ENCODE measurements at regions not wholly inside any gene's neighbourhood (a gene's known extent, or its start where the extent isn't known, plus 50 kb on each side); places are given as distances from the start of the nearest gene placed in this dataset.

GRCh38 chr12:85603556-85603955 is 232.7 kb downstream of the RASSF9 start:
- TF ChIP-seq RELA (CRISPR knock-in tag; IDR thresholded peaks at IDR 0.05), result no peak
- no peak for TF ChIP-seq REXO4 (CRISPR knock-in tag; IDR thresholded peaks at IDR 0.05; ENCODE audit: borderline replicate concordance)
- no peak for TF ChIP-seq ZNF780A (CRISPR knock-in tag; IDR thresholded peaks at IDR 0.05)
- no peak for TF ChIP-seq HNRNPH1 (optimal IDR thresholded peaks at IDR 0.05; ENCODE audit: low read depth, low read length)
- TF ChIP-seq JDP2 (CRISPR knock-in tag; IDR thresholded peaks at IDR 0.05; ENCODE audit: borderline replicate concordance), result no peak
- no peak for TF ChIP-seq EP300 (IDR thresholded peaks at IDR 0.05; ENCODE audit: low read depth in 2 of 2, low read length in 2 of 2)
- TF ChIP-seq EP300 (CRISPR knock-in tag; IDR thresholded peaks at IDR 0.05; ENCODE audit: borderline replicate concordance), result no peak
- TF ChIP-seq EED (CRISPR knock-in tag; IDR thresholded peaks at IDR 0.05), result no peak
- TF ChIP-seq, protein P1, sequence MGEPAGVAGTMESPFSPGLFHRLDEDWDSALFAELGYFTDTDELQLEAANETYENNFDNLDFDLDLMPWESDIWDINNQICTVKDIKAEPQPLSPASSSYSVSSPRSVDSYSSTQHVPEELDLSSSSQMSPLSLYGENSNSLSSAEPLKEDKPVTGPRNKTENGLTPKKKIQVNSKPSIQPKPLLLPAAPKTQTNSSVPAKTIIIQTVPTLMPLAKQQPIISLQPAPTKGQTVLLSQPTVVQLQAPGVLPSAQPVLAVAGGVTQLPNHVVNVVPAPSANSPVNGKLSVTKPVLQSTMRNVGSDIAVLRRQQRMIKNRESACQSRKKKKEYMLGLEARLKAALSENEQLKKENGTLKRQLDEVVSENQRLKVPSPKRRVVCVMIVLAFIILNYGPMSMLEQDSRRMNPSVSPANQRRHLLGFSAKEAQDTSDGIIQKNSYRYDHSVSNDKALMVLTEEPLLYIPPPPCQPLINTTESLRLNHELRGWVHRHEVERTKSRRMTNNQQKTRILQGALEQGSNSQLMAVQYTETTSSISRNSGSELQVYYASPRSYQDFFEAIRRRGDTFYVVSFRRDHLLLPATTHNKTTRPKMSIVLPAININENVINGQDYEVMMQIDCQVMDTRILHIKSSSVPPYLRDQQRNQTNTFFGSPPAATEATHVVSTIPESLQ (CRISPR knock-in tag; conservative IDR thresholded peaks at IDR 0.05), result no peak
- no peak for TF ChIP-seq TRIM24 (CRISPR knock-in tag; IDR thresholded peaks at IDR 0.05)
- TF ChIP-seq XRCC5 (optimal IDR thresholded peaks at IDR 0.05; ENCODE audit: low read length), result no peak
- no peak for TF ChIP-seq GABPA (IDR thresholded peaks at IDR 0.05; ENCODE audit: low read depth, low read length)
- TF ChIP-seq GABPA (CRISPR knock-in tag; IDR thresholded peaks at IDR 0.05; ENCODE audit: low read depth), result no peak
- no peak for TF ChIP-seq ZNF782 (CRISPR knock-in tag; IDR thresholded peaks at IDR 0.05; ENCODE audit: borderline replicate concordance)

All from HepG2 (cell line).